OCI-LY3 (cell line): ENCODE measurements at regions not wholly inside any gene's neighbourhood (a gene's known extent, or its start where the extent isn't known, plus 50 kb on each side); places are given as distances from the start of the nearest gene placed in this dataset.

Source experiments
- CTCF ChIP-seq: fragments of 200-600, 300-600 bp; sonication (generic); IDR thresholded peaks from 2 replicates; pipeline ENCODE4 v1.5.1; 2014; ENCODE audit warnings: antibody characterized with exemption, low read length, low read depth
- EZH2phosphoT487 ChIP-seq: fragments of 200-600 bp; shearing (Covaris generic); IDR thresholded peaks from 2 replicates; pipeline ENCODE4 v1.6.1; 2018; ENCODE audit warnings: antibody characterized with exemption, mixed run types, low read depth

DNA sequence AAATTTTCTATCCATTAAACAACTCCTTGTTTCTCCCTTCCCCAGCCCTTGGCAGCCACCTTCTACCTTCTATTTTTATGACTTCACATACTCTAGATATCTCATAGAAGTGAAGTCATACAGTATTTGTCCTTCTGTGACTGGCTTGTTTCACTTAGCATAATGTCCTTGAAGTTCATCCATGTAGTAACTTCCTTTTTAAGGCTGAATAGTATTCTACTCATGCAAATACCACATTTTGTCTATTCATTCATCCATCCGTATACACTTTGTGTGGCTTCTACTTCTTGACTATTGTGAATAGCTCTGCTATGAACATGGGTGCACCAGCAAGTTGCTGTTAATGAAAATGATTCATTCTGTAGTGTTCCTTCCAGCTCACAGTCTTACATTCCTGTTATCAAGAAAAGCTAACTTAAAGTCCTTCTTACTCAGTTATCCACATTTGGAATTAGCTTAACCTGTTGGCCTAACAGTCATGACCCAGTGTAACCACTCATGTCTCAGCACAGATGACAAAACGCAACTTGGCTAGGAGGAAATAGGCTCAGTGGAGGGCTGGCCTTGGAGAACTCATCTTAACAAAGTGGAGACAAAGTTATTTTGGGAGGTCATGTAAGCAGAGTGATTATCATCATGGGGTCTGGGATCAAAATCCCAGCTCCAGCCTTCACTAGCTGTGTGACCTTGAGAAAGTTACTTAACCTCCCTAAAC lies 129.7 kb upstream of the MAP3K1 start:
- TF ChIP-seq EZH2phosphoT487 (no peak), CTCF (no peak)
